GM23338 (cell line): ENCODE measurements at regions not wholly inside any gene's neighbourhood (a gene's known extent, or its start where the extent isn't known, plus 50 kb on each side); places are given as distances from the start of the nearest gene placed in this dataset.

Source experiments
- ATAC-seq: fragments of 200-7000 bp; cut with Tn5 transposase; 3 replicates; pipeline ENCODE4 v1.9.1; 2020
- DNase-seq: peaks from one replicate; pipeline ENCODE4 v3.0.0-alpha.2; 2015; ENCODE audit warnings: low spot score
- H2AFZ ChIP-seq: fragments of 200-600 bp; sonication (generic); 2 replicates; pipeline ENCODE4 v1.8.0; 2016; ENCODE audit warnings: antibody characterized with exemption, mild to moderate bottlenecking, moderate library complexity
- H3F3A ChIP-seq: fragments of 200-600 bp; sonication (generic); replicated peaks from 2 replicates; pipeline ENCODE4 v1.8.0; 2017; ENCODE audit warnings: antibody characterized with exemption, mixed run types, low read depth
- H3K27ac ChIP-seq: fragments of 200-600 bp; sonication (generic); 2 replicates; pipeline ENCODE4 v1.6.1; 2016; ENCODE audit warnings: low read depth
- H3K27me3 ChIP-seq: fragments of 200-600 bp; sonication (generic); 2 replicates; pipeline ENCODE4 v1.8.0; 2016; ENCODE audit warnings: mild to moderate bottlenecking, mixed run types, moderate library complexity; ENCODE audit not compliant: insufficient read depth
- H3K36me3 ChIP-seq: fragments of 200-600 bp; sonication (generic); 2 replicates; pipeline ENCODE4 v1.8.0; 2016; ENCODE audit warnings: mild to moderate bottlenecking; ENCODE audit not compliant: insufficient read depth
- H3K4me1 ChIP-seq: fragments of 200-600 bp; sonication (generic); 2 replicates; pipeline ENCODE4 v1.8.0; 2016; ENCODE audit warnings: mild to moderate bottlenecking, moderate library complexity; ENCODE audit not compliant: insufficient read depth
- H3K4me2 ChIP-seq: fragments of 200-600 bp; sonication (generic); 2 replicates; pipeline ENCODE4 v1.7.1; 2017; ENCODE audit warnings: mixed run types
- H3K4me3 ChIP-seq: fragments of 200-600 bp; sonication (generic); 2 replicates; pipeline ENCODE4 v1.6.1; 2016; ENCODE audit warnings: mixed run types
- H3K79me2 ChIP-seq: fragments of 200-600 bp; sonication (generic); replicated peaks from 2 replicates; pipeline ENCODE4 v1.8.0; 2017; ENCODE audit warnings: mild to moderate bottlenecking; ENCODE audit not compliant: insufficient read depth
- H3K9me2 ChIP-seq: fragments of 200-600 bp; sonication (generic); 2 replicates; pipeline ENCODE4 v1.8.0; 2017; ENCODE audit not compliant: insufficient read depth
- H4K20me1 ChIP-seq: fragments of 200-600 bp; sonication (generic); replicated peaks from 2 replicates; pipeline ENCODE4 v1.8.0; 2017; ENCODE audit warnings: mild to moderate bottlenecking; ENCODE audit not compliant: insufficient read depth
- H3K27ac Mint-ChIP-seq: 2 replicates; pipeline ENCODE4 v1.8.0; 2020; ENCODE audit warnings: inconsistent platforms, mild to moderate bottlenecking, moderate library complexity, mixed read lengths
- H3K27me3 Mint-ChIP-seq: 3 replicates; pipeline ENCODE4 v1.8.0; 2022; ENCODE audit warnings: low read depth, mild to moderate bottlenecking, moderate library complexity, mixed read lengths, inconsistent platforms; ENCODE audit not compliant: insufficient read depth, poor library complexity
- H3K36me3 Mint-ChIP-seq: 3 replicates; pipeline ENCODE4 v1.8.0; 2021; ENCODE audit warnings: low read depth, mild to moderate bottlenecking, inconsistent platforms, moderate library complexity, mixed read lengths
- H3K4me1 Mint-ChIP-seq: 3 replicates; pipeline ENCODE4 v1.8.0; 2020; ENCODE audit warnings: mild to moderate bottlenecking, inconsistent platforms, mixed read lengths
- H3K4me3 Mint-ChIP-seq: 3 replicates; pipeline ENCODE4 v1.8.0; 2021; ENCODE audit warnings: moderate library complexity, mild to moderate bottlenecking, inconsistent platforms, mixed read lengths
- H3K9me3 Mint-ChIP-seq: 3 replicates; pipeline ENCODE4 v1.8.0; 2020; ENCODE audit warnings: moderate library complexity, mild to moderate bottlenecking, inconsistent platforms, mixed read lengths
- CREB1 ChIP-seq: fragments of 250-450 bp; sonication (Bioruptor Pico); IDR thresholded peaks from 2 replicates; pipeline ENCODE4 v1.5.0; 2020; ENCODE audit warnings: low read depth, mild to moderate bottlenecking, moderate library complexity
- EZH2phosphoT487 ChIP-seq: fragments of 200-600 bp; sonication (generic); IDR thresholded peaks from one replicate; pipeline ENCODE4 v1.8.1; 2018; ENCODE audit warnings: antibody characterized with exemption; ENCODE audit not compliant: unreplicated experiment
- NANOG ChIP-seq: IDR thresholded peaks from 2 replicates; pipeline ENCODE4 v1.6.1; 2016; ENCODE audit warnings: antibody characterized with exemption, borderline replicate concordance
- POLR2AphosphoS5 ChIP-seq: IDR thresholded peaks from 2 replicates; pipeline ENCODE4 v1.6.1; 2016; ENCODE audit warnings: antibody characterized with exemption, low read depth
- STAT1 ChIP-seq: IDR thresholded peaks from one replicate; pipeline ENCODE4 v1.6.1; 2016; ENCODE audit warnings: antibody characterized with exemption; ENCODE audit not compliant: unreplicated experiment
- ZNF114 ChIP-seq: fragments of 250-450 bp; sonication (Bioruptor Pico); IDR thresholded peaks from 2 replicates; pipeline ENCODE4 v1.5.0; 2020; ENCODE audit warnings: mild to moderate bottlenecking, moderate library complexity
- ZNF331 ChIP-seq: fragments of 250-450 bp; sonication (Bioruptor Pico); IDR thresholded peaks from 2 replicates; pipeline ENCODE4 v1.5.0; 2020; ENCODE audit warnings: low read depth, mild to moderate bottlenecking, moderate library complexity
- TF ChIP-seq, protein P1 (sequence below): IDR thresholded peaks from one replicate; pipeline ENCODE4 v1.6.1; 2018; ENCODE audit warnings: antibody characterized with exemption; ENCODE audit not compliant: unreplicated experiment
- TF ChIP-seq, protein P2 (sequence below), 2 experiments: fragments of 200-600 bp in 1 of 2; sonication (generic) in 1 of 2; conservative IDR thresholded peaks; 2 replicates each; pipeline versions ENCODE4 v1.5.1 to v1.6.1; 2016 to 2017; ENCODE audit warnings: antibody characterized with exemption in 2 of 2, low read depth in 2 of 2, mild to moderate bottlenecking in 2 of 2, moderate library complexity in 1 of 2

DNA sequence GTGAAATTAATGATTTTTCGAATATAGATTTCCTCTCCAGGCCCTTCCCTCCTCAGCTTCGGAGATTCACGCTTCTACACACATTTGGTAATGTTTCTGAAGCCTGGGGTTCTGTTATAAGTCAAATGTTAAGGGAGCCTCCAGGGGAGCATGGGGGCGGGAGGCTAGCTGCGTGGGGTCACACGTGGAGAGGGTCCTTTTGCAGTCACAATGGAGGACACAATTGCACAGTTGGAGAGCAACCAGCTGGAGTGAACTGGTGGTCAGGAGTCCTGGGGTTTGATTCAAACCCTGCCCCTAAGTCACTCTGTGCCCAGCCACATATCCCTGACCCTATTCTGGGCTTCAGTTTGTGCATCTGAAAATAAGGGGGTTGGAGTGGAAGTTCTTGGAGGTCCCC is 481.4 kb downstream of the CDK5RAP2 start (continued):
- TF ChIP-seq CREB1 (no peak), STAT1 (no peak)

DNA sequence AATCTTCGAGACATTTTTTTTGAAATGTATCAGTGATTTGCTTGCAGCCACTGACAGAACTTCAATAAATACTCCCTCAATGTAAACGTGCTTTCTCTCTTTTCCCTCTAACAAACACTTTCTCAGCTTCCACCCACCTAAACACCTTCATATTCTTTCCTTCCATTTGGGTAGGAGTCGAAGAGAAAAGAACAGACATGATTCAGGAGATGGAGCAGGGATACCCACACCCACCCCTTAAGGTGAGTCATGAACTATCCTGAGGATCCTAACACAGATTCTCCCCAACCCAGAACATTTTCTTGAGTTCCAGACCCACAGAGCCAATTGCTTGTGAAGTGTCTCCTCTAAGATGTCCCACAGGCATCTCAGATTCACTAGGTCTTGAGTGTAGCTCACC is 488.8 kb downstream of the CDK5RAP2 start:
- no peak overlapping the region for H3K4me2 ChIP-seq
- peaks cover 5% of the 10 kb centered on the region for H3K36me3 Mint-ChIP-seq
- TF ChIP-seq, protein P1, sequence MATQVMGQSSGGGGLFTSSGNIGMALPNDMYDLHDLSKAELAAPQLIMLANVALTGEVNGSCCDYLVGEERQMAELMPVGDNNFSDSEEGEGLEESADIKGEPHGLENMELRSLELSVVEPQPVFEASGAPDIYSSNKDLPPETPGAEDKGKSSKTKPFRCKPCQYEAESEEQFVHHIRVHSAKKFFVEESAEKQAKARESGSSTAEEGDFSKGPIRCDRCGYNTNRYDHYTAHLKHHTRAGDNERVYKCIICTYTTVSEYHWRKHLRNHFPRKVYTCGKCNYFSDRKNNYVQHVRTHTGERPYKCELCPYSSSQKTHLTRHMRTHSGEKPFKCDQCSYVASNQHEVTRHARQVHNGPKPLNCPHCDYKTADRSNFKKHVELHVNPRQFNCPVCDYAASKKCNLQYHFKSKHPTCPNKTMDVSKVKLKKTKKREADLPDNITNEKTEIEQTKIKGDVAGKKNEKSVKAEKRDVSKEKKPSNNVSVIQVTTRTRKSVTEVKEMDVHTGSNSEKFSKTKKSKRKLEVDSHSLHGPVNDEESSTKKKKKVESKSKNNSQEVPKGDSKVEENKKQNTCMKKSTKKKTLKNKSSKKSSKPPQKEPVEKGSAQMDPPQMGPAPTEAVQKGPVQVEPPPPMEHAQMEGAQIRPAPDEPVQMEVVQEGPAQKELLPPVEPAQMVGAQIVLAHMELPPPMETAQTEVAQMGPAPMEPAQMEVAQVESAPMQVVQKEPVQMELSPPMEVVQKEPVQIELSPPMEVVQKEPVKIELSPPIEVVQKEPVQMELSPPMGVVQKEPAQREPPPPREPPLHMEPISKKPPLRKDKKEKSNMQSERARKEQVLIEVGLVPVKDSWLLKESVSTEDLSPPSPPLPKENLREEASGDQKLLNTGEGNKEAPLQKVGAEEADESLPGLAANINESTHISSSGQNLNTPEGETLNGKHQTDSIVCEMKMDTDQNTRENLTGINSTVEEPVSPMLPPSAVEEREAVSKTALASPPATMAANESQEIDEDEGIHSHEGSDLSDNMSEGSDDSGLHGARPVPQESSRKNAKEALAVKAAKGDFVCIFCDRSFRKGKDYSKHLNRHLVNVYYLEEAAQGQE, result no peak
- TF ChIP-seq STAT1 (no peak), ZNF114 (CRISPR knock-in tag) (no peak), ZNF331 (CRISPR knock-in tag) (no peak), POLR2AphosphoS5 (no peak), EZH2phosphoT487 (no peak)
- TF ChIP-seq, protein P2, sequence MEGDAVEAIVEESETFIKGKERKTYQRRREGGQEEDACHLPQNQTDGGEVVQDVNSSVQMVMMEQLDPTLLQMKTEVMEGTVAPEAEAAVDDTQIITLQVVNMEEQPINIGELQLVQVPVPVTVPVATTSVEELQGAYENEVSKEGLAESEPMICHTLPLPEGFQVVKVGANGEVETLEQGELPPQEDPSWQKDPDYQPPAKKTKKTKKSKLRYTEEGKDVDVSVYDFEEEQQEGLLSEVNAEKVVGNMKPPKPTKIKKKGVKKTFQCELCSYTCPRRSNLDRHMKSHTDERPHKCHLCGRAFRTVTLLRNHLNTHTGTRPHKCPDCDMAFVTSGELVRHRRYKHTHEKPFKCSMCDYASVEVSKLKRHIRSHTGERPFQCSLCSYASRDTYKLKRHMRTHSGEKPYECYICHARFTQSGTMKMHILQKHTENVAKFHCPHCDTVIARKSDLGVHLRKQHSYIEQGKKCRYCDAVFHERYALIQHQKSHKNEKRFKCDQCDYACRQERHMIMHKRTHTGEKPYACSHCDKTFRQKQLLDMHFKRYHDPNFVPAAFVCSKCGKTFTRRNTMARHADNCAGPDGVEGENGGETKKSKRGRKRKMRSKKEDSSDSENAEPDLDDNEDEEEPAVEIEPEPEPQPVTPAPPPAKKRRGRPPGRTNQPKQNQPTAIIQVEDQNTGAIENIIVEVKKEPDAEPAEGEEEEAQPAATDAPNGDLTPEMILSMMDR (conservative IDR thresholded peaks at IDR 0.05; ENCODE audit: low read depth in 2 of 2), result no peak

DNA sequence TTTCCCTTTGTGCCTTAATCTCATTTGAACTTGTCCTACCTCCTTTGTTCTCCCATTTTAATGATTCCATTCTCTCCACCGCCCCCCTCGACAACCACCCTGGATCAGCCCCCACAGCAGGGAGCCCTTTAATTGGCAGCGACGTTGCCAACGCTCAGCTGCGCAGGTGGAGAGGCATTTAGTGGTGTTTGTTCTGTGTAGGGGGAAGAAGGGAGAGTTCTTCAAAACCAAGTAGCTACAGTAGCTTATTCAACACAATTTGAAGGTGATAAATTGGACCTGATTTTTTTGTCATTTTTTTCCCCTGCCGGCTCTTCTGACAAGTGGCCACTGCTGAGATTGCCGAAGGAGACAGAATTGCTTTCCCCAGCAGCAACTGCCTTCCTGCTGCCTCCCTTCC is 499.1 kb downstream of the CDK5RAP2 start:
- H2AFZ ChIP-seq, result no peak overlapping the region
- Mint-ChIP-seq H3K27me3 (peaks cover 2% of the 10 kb centered on the region), H3K4me3 (no peak overlapping the region), H3K36me3 (peaks cover 21% of the 10 kb centered on the region; the same call in 2 of the 3 replicates), H3K27ac (no peak overlapping the region), H3K4me1 (peaks cover 25% of the 10 kb centered on the region), H3K9me3 (peaks cover 23% of the 10 kb centered on the region)
- H3K27ac ChIP-seq, result no peak overlapping the region
- no peaks in the 10 kb centered on the region for H3K79me2 ChIP-seq
- no peaks in the 10 kb centered on the region for H4K20me1 ChIP-seq
- H3K4me2 ChIP-seq, result no peak overlapping the region
- no peaks in the 10 kb centered on the region for H3F3A ChIP-seq
- no peak for TF ChIP-seq ZNF114 (CRISPR knock-in tag)
- TF ChIP-seq NANOG, result no peak
- TF ChIP-seq STAT1, result no peak
- no peaks in the 10 kb centered on the region for H3K27me3 ChIP-seq
- peaks cover 9% of the 10 kb centered on the region; the same call in 1 of the 2 replicates for H3K4me1 ChIP-seq
- DNase-seq (peak; percentile 8), ATAC-seq (peak; percentile 50)
- peaks cover 13% of the 10 kb centered on the region for H3K9me2 ChIP-seq
- no peak overlapping the region for H3K4me3 ChIP-seq
- no peaks in the 10 kb centered on the region for H3K36me3 ChIP-seq

More for the DNA sequence above, 488.8 kb downstream of the CDK5RAP2 start:
- DNase-seq (no peak), ATAC-seq (no peak)
- no peaks in the 10 kb centered on the region for H3K79me2 ChIP-seq
- no peaks in the 10 kb centered on the region for H3K36me3 ChIP-seq
- Mint-ChIP-seq H3K4me3 (no peak overlapping the region), H3K9me3 (peaks cover 9% of the 10 kb centered on the region; the same call in 2 of the 3 replicates), H3K4me1 (peaks cover 19% of the 10 kb centered on the region), H3K27me3 (peaks cover 4% of the 10 kb centered on the region), H3K27ac (no peak overlapping the region)
- peaks cover 9% of the 10 kb centered on the region; the same call in 1 of the 2 replicates for H3K9me2 ChIP-seq
- no peak overlapping the region for H3K27ac ChIP-seq
- H3K4me1 ChIP-seq, result peaks cover 7% of the 10 kb centered on the region; the same call in 1 of the 2 replicates
- H3F3A ChIP-seq, result no peaks in the 10 kb centered on the region
- H2AFZ ChIP-seq, result no peak overlapping the region
- H4K20me1 ChIP-seq, result no peaks in the 10 kb centered on the region
- H3K27me3 ChIP-seq, result no peaks in the 10 kb centered on the region
- no peak overlapping the region for H3K4me3 ChIP-seq
